ENCODE measurements at regions not wholly inside any gene's neighbourhood (a gene's known extent, or its start where the extent isn't known, plus 50 kb on each side); places are given as distances from the start of the nearest gene placed in this dataset.

DNA sequence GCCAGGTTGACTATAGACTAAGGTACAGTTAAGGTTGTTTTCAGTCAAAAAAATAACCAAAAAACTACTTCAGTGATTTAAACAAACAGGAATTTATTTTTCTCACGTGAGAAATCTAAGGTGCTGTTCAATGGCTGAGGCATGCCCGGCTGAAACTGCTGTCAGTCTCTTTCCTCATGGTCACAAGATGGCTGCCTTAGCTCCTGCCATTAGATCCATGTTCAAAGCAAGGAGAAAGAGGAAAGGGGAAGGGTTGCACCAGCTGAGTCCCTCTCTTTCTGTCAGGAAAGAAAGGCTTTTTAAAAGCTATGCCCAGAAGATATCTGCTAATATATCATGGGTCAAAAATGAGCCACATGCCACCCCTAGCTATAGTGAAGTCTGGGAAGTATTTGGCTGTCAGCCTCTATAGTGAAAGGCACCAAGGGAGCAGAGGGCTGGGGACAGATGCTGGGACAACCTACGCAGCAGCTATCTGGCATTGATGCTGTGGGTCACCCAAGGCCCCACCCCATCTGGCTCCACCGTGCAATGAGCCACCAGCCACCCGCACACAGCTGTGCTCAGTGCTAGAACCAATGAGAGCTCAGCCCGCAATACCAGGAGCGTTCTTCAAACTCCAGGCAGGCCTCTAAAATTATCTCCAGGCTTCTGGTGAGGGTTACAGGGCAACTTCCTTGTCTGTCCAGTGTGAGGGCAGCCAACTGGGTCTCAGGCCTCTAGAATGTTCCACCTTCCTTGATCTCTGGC lies 64.7 kb upstream of the GATA2 start:
- FAIRE-seq (no peak), ATAC-seq (no peak), DNase-seq (ENCODE audit: low read depth, low spot score) (no peak)
- H3K4me2 ChIP-seq (ENCODE audit: control insufficient read depth, insufficient read depth) = no peak overlapping the region
- no peak overlapping the region for H3K4me3 ChIP-seq
- TF ChIP-seq MEF2A (IDR thresholded peaks at IDR 0.05; ENCODE audit: insufficient read depth, low read depth, low read length) = no peak
- no peak for TF ChIP-seq STAT3 (IDR thresholded peaks at IDR 0.05; ENCODE audit: low read depth, low read length)
- in situ Hi-C loops (cut with MboI) (no loop called here), intact Hi-C loops (cut with micrococcal nuclease; ENCODE audit: unreplicated experiment) (no loop called here)
- H3K9ac ChIP-seq (ENCODE audit: control insufficient read depth, insufficient read depth, low read length) = no peak overlapping the region
- CTCF ChIA-PET = no interaction called here
- no TSS peak for BruUV-seq (replicated peaks)
- no peaks in the 10 kb centered on the region for H3K79me2 ChIP-seq (ENCODE audit: control insufficient read depth, insufficient read depth, low read length)
- H3K4me1 ChIP-seq (ENCODE audit: control insufficient read depth, insufficient read depth, low read length) = no peaks in the 10 kb centered on the region
- no peaks in the 10 kb centered on the region for H3K36me3 ChIP-seq (ENCODE audit: control insufficient read depth in 2 of 2, insufficient read depth in 2 of 2, low read length in 1 of 2)
- H3K9me3 ChIP-seq (replicated peaks; ENCODE audit: control insufficient read depth, insufficient read depth, low read length) = peaks cover 2% of the 10 kb centered on the region; the same call in 2 of the 3 replicates
- WGBS (ENCODE audit: insufficient coverage, insufficient replicate concordance, low lambda C conversion rate, missing lambda C conversion rate) = 52% methylated on average over 7 of the region's 7 CpGs
- POLR2A ChIA-PET = no interaction called here
- no peak overlapping the region for H3K27ac ChIP-seq (ENCODE audit: control insufficient read depth, insufficient read depth)
- H3K27me3 ChIP-seq (replicated peaks in 1 of 2; ENCODE audit: control insufficient read depth in 2 of 2, insufficient read depth in 2 of 2, low read length in 1 of 2) = peaks cover 4 to 5% of the 10 kb centered on the region in 2 experiments
- no peak overlapping the region for H2AFZ ChIP-seq (ENCODE audit: control insufficient read depth, low read depth, low read length)
- H4K20me1 ChIP-seq (ENCODE audit: control insufficient read depth, insufficient read depth) = no peaks in the 10 kb centered on the region
- RAD21 ChIA-PET (ENCODE audit: unreplicated experiment) = no interaction called here
- SMC1A ChIA-PET (ENCODE audit: uncharacterized antibody, unreplicated experiment) = no interaction called here

DNA sequence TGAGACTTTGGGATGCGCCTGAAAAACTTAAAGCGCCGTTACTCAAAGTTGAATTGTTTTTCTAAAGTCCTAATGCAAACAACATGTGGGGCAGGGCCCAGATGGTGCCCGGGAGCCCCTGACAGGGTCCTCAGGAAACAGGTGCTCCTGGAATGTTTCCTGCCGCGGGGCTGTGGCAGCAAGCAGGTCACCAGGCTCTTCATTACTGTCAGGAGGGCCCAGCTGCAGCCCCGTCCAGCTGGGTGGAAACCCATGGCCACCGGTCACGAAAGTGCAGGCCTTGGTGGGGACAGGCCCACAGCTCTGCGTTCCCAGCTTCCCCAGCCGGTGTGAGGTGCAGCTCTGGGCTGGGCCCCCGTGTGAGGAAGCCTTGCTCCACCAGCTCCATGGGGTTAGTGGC lies 63.9 kb upstream of the GATA2 start:
- WGBS (ENCODE audit: insufficient coverage, insufficient replicate concordance, low lambda C conversion rate, missing lambda C conversion rate) = 7% methylated on average over 12 of the region's 12 CpGs
- Histone ChIP-seq H3K4me3 (no peak overlapping the region), H2AFZ (ENCODE audit: control insufficient read depth, low read depth, low read length) (no peak overlapping the region), H3K36me3 (ENCODE audit: control insufficient read depth in 2 of 2, insufficient read depth in 2 of 2, low read length in 1 of 2) (no peaks in the 10 kb centered on the region), H3K79me2 (ENCODE audit: control insufficient read depth, insufficient read depth, low read length) (no peaks in the 10 kb centered on the region), H3K4me2 (ENCODE audit: control insufficient read depth, insufficient read depth) (no peak overlapping the region), H3K4me1 (ENCODE audit: control insufficient read depth, insufficient read depth, low read length) (no peaks in the 10 kb centered on the region), H3K9me3 (replicated peaks; ENCODE audit: control insufficient read depth, insufficient read depth, low read length) (peaks cover 2% of the 10 kb centered on the region; the same call in 2 of the 3 replicates), H3K27me3 (replicated peaks in 1 of 2; ENCODE audit: control insufficient read depth in 2 of 2, insufficient read depth in 2 of 2, low read length in 1 of 2) (peaks cover 4 to 5% of the 10 kb centered on the region in 2 experiments), H4K20me1 (ENCODE audit: control insufficient read depth, insufficient read depth) (no peaks in the 10 kb centered on the region), H3K27ac (ENCODE audit: control insufficient read depth, insufficient read depth) (no peak overlapping the region), H3K9ac (ENCODE audit: control insufficient read depth, insufficient read depth, low read length) (no peak overlapping the region)
- RAD21 ChIA-PET (ENCODE audit: unreplicated experiment) = no interaction called here
- in situ Hi-C loops (cut with MboI) = no loop called here
- SMC1A ChIA-PET (ENCODE audit: uncharacterized antibody, unreplicated experiment) = no interaction called here
- ATAC-seq = no peak
- intact Hi-C loops (cut with micrococcal nuclease; ENCODE audit: unreplicated experiment) = no loop called here
- CTCF ChIA-PET = no interaction called here
- POLR2A ChIA-PET = no interaction called here
- FAIRE-seq = no peak
- no TSS peak for BruUV-seq (replicated peaks)
- no peak for DNase-seq (ENCODE audit: low read depth, low spot score)
- TF ChIP-seq RUNX3 (IDR thresholded peaks at IDR 0.05; ENCODE audit: low read length) (no peak), KAT2A (conservative IDR thresholded peaks at IDR 0.05; ENCODE audit: control insufficient read depth, low read depth, low read length) (no peak), NFIC (IDR thresholded peaks at IDR 0.05; ENCODE audit: low read depth, low read length) (no peak), NFXL1 (IDR thresholded peaks at IDR 0.05; ENCODE audit: borderline replicate concordance) (no peak), SIX5 (IDR thresholded peaks at IDR 0.05; ENCODE audit: low read depth, low read length, severe bottlenecking) (no peak), ZBED1 (IDR thresholded peaks at IDR 0.05; ENCODE audit: borderline replicate concordance) (no peak), LARP7 (IDR thresholded peaks at IDR 0.05) (no peak)
- TF ChIP-seq, protein P1, sequence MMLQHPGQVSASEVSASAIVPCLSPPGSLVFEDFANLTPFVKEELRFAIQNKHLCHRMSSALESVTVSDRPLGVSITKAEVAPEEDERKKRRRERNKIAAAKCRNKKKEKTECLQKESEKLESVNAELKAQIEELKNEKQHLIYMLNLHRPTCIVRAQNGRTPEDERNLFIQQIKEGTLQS (IDR thresholded peaks at IDR 0.05; ENCODE audit: borderline replicate concordance, extremely low read depth, low read depth, low read length) = no peak
- TF ChIP-seq, protein P2, sequence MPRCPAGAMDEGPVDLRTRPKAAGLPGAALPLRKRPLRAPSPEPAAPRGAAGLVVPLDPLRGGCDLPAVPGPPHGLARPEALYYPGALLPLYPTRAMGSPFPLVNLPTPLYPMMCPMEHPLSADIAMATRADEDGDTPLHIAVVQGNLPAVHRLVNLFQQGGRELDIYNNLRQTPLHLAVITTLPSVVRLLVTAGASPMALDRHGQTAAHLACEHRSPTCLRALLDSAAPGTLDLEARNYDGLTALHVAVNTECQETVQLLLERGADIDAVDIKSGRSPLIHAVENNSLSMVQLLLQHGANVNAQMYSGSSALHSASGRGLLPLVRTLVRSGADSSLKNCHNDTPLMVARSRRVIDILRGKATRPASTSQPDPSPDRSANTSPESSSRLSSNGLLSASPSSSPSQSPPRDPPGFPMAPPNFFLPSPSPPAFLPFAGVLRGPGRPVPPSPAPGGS (IDR thresholded peaks at IDR 0.05; ENCODE audit: borderline replicate concordance, insufficient read depth, low read depth, low read length, poor library complexity, severe bottlenecking) = no peak
- TF ChIP-seq, protein P3, sequence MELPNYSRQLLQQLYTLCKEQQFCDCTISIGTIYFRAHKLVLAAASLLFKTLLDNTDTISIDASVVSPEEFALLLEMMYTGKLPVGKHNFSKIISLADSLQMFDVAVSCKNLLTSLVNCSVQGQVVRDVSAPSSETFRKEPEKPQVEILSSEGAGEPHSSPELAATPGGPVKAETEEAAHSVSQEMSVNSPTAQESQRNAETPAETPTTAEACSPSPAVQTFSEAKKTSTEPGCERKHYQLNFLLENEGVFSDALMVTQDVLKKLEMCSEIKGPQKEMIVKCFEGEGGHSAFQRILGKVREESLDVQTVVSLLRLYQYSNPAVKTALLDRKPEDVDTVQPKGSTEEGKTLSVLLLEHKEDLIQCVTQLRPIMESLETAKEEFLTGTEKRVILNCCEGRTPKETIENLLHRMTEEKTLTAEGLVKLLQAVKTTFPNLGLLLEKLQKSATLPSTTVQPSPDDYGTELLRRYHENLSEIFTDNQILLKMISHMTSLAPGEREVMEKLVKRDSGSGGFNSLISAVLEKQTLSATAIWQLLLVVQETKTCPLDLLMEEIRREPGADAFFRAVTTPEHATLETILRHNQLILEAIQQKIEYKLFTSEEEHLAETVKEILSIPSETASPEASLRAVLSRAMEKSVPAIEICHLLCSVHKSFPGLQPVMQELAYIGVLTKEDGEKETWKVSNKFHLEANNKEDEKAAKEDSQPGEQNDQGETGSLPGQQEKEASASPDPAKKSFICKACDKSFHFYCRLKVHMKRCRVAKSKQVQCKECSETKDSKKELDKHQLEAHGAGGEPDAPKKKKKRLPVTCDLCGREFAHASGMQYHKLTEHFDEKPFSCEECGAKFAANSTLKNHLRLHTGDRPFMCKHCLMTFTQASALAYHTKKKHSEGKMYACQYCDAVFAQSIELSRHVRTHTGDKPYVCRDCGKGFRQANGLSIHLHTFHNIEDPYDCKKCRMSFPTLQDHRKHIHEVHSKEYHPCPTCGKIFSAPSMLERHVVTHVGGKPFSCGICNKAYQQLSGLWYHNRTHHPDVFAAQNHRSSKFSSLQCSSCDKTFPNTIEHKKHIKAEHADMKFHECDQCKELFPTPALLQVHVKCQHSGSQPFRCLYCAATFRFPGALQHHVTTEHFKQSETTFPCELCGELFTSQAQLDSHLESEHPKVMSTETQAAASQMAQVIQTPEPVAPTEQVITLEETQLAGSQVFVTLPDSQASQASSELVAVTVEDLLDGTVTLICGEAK (IDR thresholded peaks at IDR 0.05; ENCODE audit: borderline replicate concordance) = no peak
